ENCODE measurements at regions not wholly inside any gene's neighbourhood (a gene's known extent, or its start where the extent isn't known, plus 50 kb on each side); places are given as distances from the start of the nearest gene placed in this dataset.

DNA sequence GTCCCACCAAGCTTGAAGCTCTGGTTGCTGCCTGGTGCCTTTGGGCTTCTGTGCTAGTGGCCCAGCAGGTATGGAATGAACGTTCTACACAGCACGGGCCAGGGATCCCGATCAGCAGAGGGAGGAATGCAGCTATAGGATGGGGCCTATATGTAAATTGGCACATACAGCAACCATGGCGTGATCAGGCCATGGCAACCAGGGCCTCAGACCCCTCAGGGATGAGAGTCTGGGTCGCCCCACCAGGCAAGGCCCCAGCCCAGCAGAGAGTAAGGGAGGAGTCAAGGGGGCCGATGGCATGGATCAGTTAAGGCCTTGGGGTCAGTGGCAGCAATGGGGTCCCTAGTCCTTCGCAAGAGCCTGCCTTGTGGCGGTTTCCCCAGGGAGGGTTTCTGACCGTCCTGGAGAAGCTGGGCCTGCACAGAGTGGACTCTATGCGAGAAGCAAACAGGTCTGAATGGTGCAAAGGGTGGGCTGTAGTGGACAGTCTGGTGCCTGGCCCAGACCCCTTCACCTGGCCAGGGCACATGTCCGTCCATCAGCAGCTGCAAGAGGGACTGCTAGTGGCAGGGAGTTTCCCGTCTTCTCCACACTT lies 98.2 kb upstream of the SLC22A11 start:
- no peak for DNase-seq (ENCODE audit: low read depth, low spot score)

DNA sequence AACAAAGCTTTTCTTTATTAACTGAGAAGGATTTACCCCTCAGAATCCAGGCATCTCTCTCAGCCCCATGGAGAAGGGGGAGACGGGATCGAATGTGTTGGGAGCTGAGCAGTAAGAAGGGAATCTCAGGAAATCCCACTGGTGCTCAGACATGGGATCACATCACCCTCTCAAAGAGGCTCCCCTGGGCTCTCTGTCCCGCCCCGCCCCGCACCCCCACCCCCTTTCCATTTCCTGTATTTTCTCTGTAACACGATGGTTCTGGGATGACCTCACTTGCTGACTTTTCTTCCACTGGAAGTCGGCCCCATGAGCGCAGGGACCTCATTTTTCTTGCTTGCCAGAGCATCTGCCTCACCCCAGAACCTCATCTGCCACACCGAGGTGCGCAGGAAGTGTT lies 96.7 kb upstream of the SLC22A11 start:
- DNase-seq (ENCODE audit: low read depth, low spot score) = no peak

DNA sequence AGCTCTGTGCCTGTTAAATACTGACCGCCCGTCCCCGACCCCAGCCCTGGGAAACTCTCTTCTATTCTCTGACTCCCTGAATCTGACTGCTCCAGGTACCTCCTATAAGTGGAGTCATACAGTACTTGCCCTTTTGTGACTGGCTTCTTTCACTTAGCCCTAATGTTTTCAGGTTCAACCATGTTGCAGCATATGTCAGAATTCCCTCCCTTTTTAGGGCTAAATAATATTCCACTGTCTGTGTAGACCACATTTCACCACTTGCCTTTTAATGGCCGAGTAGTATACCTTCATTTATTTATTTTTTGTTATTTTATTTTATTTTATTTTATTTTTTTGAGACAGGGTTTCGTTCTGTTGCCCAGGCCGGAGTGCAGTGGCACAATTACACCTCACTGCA lies 96.1 kb upstream of the SLC22A11 start:
- DNase-seq (ENCODE audit: low read depth, low spot score) = no peak

- DNase-seq (ENCODE audit: low read depth, low spot score) = no peak
These were observed 94.7 kb upstream of the SLC22A11 start for GRCh38 chr11:64461081-64461480.

- DNase-seq (ENCODE audit: low read depth, low spot score) = no peak
These were observed 89.5 kb upstream of the SLC22A11 start for GRCh38 chr11:64466115-64466718.

- DNase-seq (ENCODE audit: low read depth, low spot score) = no peak
These were observed 86.5 kb upstream of the SLC22A11 start for GRCh38 chr11:64469288-64469687.

GRCh38 chr11:64472593-64473455 lies 82.9 kb upstream of the SLC22A11 start:
- DNase-seq (ENCODE audit: low read depth, low spot score) = no peak

GRCh38 chr11:64474680-64475079 lies 81.1 kb upstream of the SLC22A11 start:
- DNase-seq (ENCODE audit: low read depth, low spot score) = no peak

GRCh38 chr11:64475145-64475544 lies 80.6 kb upstream of the SLC22A11 start:
- DNase-seq (ENCODE audit: low read depth, low spot score) = no peak

DNA sequence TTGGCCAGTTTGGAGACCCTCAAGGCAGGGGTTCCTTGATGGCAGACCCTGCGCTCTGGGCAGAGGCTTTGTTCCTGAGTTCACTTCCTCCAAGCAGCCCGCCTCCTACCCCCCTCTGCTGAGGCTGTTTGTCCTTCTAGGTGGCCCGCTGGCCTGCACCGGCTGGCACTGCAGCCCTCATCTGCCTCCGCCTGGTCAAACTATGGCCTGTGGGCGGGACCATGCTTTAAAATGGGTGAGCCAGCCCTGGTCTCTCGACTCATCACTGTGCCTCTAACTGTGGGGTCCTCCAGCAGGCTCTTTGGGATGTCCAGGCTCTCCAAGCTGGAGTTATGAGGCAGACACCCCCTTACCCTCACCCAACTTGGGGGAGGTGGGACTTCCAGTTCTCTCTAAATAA lies 78.9 kb upstream of the SLC22A11 start:
- DNase-seq (ENCODE audit: low read depth, low spot score) = no peak

GRCh38 chr11:64477675-64478074 lies 78.1 kb upstream of the SLC22A11 start:
- no peak for DNase-seq (ENCODE audit: low read depth, low spot score)

DNA sequence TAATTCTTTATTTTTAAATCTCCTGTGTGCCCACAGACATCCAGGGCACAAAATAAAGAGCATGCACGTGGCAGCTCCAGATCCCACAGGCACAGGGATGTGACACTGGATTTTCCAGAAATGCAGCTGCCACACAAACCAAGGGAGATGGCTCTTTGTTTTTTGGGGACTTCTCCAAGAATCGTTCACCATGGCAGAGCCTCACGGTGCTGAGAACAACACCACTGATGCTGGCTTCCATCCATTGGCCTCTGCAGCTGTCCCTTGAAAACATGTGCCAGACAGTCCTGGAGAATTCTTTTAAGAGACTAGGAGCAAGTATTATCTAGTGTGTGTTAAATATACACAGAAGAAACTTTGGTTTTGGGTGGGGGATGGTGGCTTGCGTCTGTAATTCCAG lies 73.2 kb upstream of the SLC22A11 start:
- no peak for DNase-seq (ENCODE audit: low read depth, low spot score)

GRCh38 chr11:64484191-64485022 lies 71.3 kb upstream of the SLC22A11 start:
- DNase-seq (ENCODE audit: low read depth, low spot score) = no peak

- no peak for DNase-seq (ENCODE audit: low read depth, low spot score)
These were observed 70.7 kb upstream of the SLC22A11 start for GRCh38 chr11:64485074-64485473.

DNA sequence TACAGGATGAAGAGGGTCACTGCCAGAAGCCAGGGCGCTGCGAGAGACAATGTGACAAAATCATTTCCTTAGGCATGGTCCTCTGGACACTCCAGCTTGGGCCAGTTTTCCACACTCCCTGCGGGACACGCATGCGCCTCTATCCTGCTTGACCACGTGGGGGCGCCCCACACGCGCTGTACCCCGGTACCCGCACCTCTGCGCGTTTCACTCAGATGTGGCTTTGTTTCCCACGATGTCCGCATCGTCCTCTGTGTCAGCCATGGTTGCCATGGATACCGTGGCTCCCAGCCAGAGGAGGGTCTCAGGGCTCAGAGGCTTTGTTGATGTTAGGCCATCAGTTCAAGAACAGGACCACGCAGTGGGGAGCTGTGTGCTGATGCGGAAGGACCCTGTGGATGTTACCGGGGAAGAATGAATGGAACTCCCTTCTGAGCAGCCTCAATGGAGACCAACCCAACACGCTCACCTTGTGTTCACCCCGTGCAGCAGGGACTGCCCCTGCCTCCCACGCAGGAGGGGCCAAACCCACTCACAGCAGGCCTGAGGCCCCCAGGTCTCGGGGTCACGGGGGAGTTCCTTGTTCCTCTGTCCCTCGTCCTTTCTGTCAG lies 65.8 kb upstream of the SLC22A11 start:
- DNase-seq (ENCODE audit: low read depth, low spot score) = peak; percentile 15

- DNase-seq (ENCODE audit: low read depth, low spot score) = no peak
These were observed 65.1 kb upstream of the SLC22A11 start for GRCh38 chr11:64490562-64491216.

DNA sequence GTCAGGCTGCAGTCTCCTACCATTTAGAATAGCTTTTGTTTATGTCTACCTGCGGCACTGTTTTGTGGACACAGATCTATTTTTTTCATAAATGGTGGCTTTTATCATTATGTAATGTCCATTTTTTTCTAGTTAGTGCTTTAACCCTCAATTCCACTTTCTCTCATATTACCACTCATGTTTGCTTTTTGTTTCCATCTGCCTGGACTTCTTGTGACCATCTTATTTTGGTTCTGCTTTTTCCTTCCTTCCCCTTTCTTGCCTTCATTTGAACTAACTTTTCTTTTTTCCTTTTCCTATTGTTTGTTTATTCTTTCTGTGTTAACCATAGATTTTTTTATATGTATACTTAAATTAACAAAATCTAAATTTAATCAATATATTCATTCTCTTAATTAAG lies 63.2 kb upstream of the SLC22A11 start:
- no peak for DNase-seq (ENCODE audit: low read depth, low spot score)

DNA sequence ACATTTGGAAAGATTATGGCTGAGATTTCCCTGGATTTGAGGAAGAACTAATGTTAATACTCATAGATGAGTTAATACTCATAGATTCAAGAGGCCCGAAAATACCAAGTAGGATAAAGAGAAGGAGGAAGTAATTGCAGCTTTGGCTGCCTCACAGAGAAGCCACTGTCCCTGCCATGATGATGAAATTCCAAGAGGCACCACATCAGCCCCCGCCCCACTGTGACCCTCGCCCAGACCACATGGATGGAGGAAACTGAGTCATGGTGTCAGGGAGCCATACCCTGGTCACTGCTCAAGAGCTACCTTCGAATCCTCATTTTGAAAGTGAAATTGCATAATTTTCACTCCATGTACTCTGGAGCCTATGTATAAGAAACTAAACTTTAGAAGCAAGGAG lies 57.6 kb upstream of the SLC22A11 start:
- DNase-seq (ENCODE audit: low read depth, low spot score) = no peak

DNA sequence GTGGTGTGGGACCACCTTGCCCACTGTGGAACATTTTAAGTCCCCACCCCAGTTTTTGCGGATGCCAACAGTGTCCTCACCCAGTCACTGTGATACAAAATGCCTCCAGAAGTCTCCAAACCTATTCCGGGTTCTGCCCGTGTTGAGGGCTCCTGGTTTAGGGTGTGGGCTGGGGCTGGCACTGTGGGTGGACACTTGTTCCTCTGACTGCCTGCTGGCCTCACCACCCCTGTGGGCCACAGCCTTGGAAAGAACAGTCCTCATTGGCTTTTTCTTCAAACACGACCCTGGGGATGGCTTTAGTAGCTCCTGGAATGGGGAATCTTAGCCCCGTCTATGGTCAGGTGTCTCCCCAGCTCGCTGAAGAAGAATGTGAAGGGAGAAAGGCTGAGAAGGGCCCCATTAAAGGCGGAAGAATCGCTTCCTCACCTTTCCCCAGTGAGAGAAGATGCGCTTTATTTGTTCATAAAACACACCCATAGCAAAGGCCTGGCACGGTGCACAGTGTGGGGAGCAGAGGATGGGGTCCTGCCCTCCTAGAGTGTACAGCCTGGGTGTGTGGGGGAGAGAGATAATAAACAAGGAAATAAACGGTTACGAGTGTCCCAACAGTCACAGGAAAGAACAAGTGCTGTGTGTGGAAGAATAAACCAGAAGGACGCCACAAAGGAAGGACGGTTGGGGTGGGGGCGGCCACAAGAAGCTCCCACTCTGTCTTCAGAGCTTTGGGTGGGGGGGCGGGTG lies 56.3 kb upstream of the SLC22A11 start:
- DNase-seq (ENCODE audit: low read depth, low spot score) = no peak

All from brain pericyte (primary cell).